GM12875 (cell line): ENCODE measurements at regions not wholly inside any gene's neighbourhood (a gene's known extent, or its start where the extent isn't known, plus 50 kb on each side); places are given as distances from the start of the nearest gene placed in this dataset.
"Not testable (repeated sequence)": the region's sequence is repeated elsewhere in the genome, so short reads cannot be mapped to it uniquely, and the experiment has no call there.

Experiments
- H3K4me3 ChIP-seq: one replicate; pipeline ENCODE4 v1.5.1; 2011; ENCODE audit warnings: low read depth, low read length, control low read depth
- TF ChIP-seq, protein P1 (sequence below): IDR thresholded peaks from 2 replicates; pipeline ENCODE4 v1.5.1; 2011; ENCODE audit warnings: low read depth, mild to moderate bottlenecking, control low read depth, inconsistent platforms, low read length, moderate library complexity, borderline replicate concordance; ENCODE audit not compliant: insufficient read depth

DNA sequence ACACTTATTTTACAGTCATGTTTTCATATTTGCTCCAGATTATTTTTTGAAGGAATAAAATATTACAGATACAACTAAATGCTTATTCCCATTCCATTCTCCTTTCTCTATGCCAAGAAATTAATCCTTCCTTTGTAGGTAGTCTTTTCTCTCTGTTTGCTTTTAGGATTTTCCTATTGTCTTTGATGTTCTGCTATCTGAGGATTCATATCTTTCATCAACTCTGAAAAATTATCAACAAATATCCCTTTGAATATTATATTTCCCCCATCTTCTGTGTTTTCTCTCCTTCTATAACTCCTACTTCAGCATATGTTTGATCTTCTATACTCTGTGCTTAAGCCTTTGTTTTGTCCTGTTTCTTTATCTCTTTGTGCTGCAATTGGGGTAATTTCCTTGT, 260.4 kb upstream of the RBMS1 start:
- TF ChIP-seq, protein P1, sequence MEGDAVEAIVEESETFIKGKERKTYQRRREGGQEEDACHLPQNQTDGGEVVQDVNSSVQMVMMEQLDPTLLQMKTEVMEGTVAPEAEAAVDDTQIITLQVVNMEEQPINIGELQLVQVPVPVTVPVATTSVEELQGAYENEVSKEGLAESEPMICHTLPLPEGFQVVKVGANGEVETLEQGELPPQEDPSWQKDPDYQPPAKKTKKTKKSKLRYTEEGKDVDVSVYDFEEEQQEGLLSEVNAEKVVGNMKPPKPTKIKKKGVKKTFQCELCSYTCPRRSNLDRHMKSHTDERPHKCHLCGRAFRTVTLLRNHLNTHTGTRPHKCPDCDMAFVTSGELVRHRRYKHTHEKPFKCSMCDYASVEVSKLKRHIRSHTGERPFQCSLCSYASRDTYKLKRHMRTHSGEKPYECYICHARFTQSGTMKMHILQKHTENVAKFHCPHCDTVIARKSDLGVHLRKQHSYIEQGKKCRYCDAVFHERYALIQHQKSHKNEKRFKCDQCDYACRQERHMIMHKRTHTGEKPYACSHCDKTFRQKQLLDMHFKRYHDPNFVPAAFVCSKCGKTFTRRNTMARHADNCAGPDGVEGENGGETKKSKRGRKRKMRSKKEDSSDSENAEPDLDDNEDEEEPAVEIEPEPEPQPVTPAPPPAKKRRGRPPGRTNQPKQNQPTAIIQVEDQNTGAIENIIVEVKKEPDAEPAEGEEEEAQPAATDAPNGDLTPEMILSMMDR = no peak
- no peak overlapping the region for H3K4me3 ChIP-seq

DNA sequence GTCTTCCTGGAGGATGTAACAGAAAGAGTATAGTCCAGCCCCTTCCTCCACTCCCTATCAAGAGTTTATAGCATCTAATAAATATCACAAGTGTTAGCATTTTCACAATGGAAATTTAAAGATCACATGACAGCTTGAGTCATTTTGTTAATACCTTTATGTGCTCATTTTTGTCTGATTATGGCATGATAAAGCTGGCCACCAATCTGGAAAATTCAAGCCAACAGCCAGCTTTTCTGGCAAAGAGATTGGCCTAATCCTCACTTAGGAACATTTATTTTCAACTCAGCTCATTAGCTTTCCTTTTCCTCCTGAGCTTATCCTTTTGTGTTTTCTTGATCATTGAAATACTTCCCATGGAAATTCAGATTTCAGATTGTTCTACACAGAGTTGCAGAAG, 262.9 kb upstream of the RBMS1 start:
- TF ChIP-seq, protein P1 = no peak
- no peak overlapping the region for H3K4me3 ChIP-seq

GRCh38 chr2:160762493-160763128, 269.0 kb upstream of the RBMS1 start:
- not testable (repeated sequence) for H3K4me3 ChIP-seq

- no peak overlapping the region for H3K4me3 ChIP-seq
- TF ChIP-seq, protein P1 = no peak
Observed at GRCh38 chr2:160783474-160783873, 289.9 kb upstream of the RBMS1 start.

- TF ChIP-seq, protein P1 = no peak
Observed at GRCh38 chr2:160784034-160784433, 290.4 kb upstream of the RBMS1 start.

DNA sequence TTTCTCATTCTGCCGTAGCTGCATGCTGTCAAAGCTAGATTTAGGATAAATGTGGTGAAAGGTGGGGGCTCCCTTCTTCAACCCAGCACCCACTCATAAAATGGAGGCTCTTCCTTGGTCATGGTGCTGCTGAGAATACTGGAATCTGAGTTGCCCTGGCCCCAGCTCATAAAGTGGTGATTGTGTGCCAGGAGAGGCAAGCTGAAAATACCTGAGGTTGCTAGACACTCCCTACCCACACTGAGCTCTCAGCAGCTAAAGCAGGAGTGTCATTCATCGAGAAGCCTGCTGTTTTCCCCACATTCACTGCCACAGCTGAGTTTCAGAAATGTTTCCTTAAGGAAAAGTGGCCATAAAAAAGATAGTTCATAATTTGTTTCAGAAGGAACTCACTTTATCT, 297.1 kb upstream of the RBMS1 start:
- TF ChIP-seq, protein P1 = no peak
- no peak overlapping the region for H3K4me3 ChIP-seq

More at GRCh38 chr2:160784034-160784433, 290.4 kb upstream of the RBMS1 start:
- no peak overlapping the region for H3K4me3 ChIP-seq

GRCh38 chr2:160791884-160792283, 298.3 kb upstream of the RBMS1 start:
- no peak overlapping the region for H3K4me3 ChIP-seq
- TF ChIP-seq, protein P1 = no peak
